ENCODE measurements at regions not wholly inside any gene's neighbourhood (a gene's known extent, or its start where the extent isn't known, plus 50 kb on each side); places are given as distances from the start of the nearest gene placed in this dataset.

GRCh38 chr6:153670403-153671026 is 368.5 kb upstream of the OPRM1 start:
- TF ChIP-seq POLR2A (IDR thresholded peaks at IDR 0.05), result no peak
- TF ChIP-seq CTCF (IDR thresholded peaks at IDR 0.05), result no peak
